Activated gamma-delta T cell treated with anti-CD3 and anti-CD28 coated beads, Interleukin-2, amount 50 U/mL, for 16 hours (primary cell): ENCODE measurements at regions not wholly inside any gene's neighbourhood (a gene's known extent, or its start where the extent isn't known, plus 50 kb on each side); places are given as distances from the start of the nearest gene placed in this dataset.
A peak's percentile ranks its signal among the peaks of the same experiment; 100 is the strongest.
"Not testable (repeated sequence)": the region's sequence is repeated elsewhere in the genome, so short reads cannot be mapped to it uniquely, and the experiment has no call there.

Experiments
- DNase-seq: peaks from one replicate; pipeline ENCODE4 v3.0.0-alpha.2; 2020; ENCODE audit warnings: low read depth

GRCh38 chr6:158920311-158920905 is 79.6 kb downstream of the RSPH3 start:
- DNase-seq = no peak

DNA sequence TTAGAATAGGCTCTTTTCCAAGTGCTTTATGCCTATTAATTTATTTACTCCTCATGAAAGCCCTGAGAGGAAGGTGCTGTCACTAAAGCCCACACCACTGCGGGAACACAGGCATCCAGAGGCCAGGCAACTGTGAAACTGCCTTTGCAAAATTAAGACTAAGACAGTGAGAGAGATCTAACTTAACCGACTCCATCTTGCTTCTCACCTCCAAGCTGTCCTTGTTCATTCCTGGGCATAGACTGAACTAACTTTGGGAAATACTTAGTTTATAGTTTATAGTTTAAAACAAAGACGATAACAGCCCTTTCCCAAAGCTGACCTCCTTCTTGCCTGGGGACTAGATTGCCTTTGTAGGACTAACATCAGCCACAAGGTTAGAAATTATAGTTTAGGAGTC is 80.1 kb downstream of the RSPH3 start:
- no peak for DNase-seq

GRCh38 chr6:158916617-158917016 is 83.4 kb downstream of the RSPH3 start:
- no peak for DNase-seq

- DNase-seq = no peak
Measured at GRCh38 chr6:158914923-158915322, 85.1 kb downstream of the RSPH3 start.

- no peak for DNase-seq
Measured at GRCh38 chr6:158913580-158913979, 86.4 kb downstream of the RSPH3 start.

- no peak for DNase-seq
Measured at GRCh38 chr6:158912655-158913054, 87.3 kb downstream of the RSPH3 start.

GRCh38 chr6:158911746-158912480 is 88.1 kb downstream of the RSPH3 start:
- DNase-seq = peak; percentile 26

GRCh38 chr6:158910484-158911440 is 89.2 kb downstream of the RSPH3 start:
- DNase-seq = no peak

DNA sequence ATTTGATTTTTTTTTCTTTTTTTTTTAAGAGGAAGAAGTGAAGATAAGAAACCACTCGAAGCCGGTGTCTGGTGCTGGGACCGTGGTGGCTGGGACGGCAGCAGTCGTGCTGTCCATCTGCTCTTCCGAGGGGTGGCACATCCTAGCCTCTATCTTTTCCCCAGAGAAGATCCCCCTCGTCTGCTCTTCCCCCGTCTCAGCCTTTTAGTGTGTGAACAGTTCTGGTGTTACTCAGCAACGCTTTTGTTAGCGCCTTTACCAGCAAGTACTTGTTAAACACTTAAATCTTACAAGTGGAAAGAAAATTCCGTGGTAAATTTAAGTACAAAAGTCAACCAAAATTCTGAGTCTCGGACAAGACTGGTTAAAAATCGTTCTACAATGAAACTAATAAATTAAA is 90.1 kb downstream of the RSPH3 start:
- no peak for DNase-seq

DNA sequence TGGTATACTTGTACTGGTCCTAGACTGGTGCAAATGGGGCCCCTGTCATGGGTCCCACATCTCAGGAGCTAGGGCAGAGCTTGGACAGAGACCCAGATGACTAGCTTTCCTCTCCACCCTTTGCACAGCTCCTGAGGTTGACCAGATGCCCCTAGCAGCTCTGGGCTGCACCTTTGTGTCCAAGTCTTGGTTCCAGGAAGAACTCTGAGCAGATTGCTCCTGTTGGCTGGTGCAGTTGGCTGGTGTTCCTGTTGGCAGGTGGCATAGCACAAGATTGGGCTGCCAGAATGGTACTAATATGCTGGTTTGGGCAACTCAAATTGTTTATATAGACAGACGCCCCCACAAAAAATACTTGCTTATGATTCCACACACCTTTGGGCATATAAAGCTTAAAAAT is 89.4 kb upstream of the EZR start:
- DNase-seq = no peak

GRCh38 chr6:158907931-158908330 is 88.8 kb upstream of the EZR start:
- DNase-seq = no peak

GRCh38 chr6:158906926-158907325 is 87.8 kb upstream of the EZR start:
- no peak for DNase-seq

GRCh38 chr6:158905277-158905676 is 86.1 kb upstream of the EZR start:
- DNase-seq = no peak

DNA sequence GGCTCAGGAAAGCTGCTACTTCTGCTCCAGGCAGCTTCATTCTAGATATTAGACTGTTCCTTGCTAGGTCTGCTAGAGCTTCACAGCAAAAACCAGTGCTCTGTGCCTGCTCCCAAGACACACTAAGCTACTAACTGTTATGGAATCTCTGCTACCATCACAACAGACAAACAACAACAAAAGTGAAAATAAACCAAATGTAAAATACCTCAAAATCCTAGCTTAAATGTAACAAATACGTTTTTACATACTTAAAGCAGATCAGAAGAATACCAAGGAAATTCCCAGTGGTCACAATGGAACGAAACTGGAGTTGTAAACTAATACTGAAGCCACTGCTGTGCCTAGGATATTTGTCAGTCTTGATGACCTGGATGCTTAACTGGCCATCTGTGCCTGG is 84.6 kb upstream of the EZR start:
- DNase-seq = no peak

GRCh38 chr6:158900663-158901312 is 81.6 kb upstream of the EZR start:
- DNase-seq = no peak

DNA sequence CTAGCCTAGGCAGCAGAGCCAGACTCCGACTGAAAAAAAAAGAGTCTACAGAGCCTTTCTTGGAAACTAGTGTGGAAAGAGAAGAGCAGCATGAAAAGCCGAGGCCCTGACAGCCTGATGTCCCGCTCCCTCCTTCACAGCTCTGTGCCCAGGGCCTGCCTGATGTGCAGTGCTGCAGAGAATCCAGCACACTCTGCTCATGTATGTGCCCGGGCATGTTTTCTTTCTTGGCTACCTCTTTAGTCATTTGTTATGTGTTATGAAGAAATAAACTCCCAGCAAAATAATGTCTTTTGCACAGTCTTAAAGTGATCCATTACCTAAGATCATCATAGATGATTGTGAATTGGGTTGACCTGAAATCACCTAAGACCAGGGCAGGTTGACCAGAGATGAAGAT is 78.1 kb upstream of the EZR start:
- no peak for DNase-seq

DNA sequence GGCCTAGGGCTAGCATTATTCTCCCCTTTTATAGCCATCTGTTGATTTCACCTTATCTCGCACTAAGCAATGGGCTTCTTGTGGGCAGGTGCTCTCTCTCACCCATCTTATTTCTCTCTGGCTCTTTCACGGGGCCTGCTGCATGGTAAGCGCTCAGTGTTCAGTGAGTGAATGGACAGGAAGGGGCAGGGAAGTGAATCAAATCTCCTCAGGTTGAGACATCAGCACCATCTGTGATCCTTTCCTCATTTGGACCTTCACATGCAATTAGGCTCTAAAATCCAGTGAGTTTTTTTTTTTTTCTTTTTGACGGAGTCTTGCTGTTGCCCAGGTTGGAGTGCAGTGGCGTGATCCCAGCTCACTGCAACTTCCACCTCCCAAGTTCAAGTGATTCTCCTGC is 76.5 kb upstream of the EZR start:
- no peak for DNase-seq

- DNase-seq = no peak
Measured at GRCh38 chr6:158894193-158894592, 75.0 kb upstream of the EZR start.

- no peak for DNase-seq
Measured at GRCh38 chr6:158892266-158892665, 73.1 kb upstream of the EZR start.

DNA sequence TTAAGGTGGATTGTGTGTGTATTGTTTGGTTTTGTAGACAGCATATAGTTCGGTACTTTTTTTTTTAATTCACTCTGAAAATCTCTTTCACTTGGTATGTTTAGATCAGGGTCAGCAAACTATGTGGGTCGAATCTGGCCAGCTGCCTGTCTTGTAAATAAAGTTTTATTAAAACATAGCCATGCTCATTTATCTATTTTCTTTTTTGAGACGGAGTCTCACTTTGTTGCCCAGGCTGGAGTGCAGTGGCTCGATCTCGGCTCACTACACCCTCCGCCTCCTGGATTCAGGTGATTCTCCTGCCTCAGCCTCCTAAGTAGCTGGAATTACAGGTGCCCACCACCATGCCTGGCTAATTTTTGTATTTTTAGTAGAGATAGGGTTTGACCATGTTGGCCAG is 72.4 kb upstream of the EZR start:
- DNase-seq = not testable (repeated sequence)

- DNase-seq = not testable (repeated sequence)
Measured at GRCh38 chr6:158888171-158888570, 69.0 kb upstream of the EZR start.

DNA sequence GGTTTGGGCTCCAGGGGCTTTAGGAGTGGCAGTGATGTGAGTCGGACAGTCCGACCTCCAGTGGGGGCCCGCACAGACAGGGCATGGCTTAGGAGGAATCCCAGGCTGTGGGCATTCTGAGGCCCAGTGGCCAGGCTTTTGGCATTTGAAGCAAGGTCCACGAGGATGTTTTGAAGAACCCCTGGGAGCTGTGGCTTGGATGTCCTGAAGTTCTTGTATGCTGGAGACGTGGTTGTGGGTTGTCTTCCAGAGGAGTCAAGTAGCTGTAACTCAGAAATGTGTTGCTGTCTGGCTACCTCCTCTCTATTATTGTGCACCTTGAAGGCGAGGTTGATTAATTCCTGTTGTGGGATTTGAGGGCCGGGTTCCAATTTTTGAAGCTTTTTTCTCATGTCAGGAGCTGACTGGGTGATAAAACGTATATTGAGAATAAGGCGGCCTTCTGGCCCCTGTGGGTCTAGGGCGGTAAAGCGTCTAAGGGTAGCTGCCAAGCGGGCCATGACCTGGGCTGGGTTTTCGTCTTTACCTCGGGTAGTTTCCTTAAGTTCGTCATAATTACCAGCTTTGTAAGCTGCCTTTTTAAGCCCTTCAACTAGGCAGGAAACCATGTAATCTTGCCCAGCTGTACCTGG is 67.3 kb upstream of the EZR start:
- DNase-seq = not testable (repeated sequence)
